H1 (cell line): ENCODE measurements at regions not wholly inside any gene's neighbourhood (a gene's known extent, or its start where the extent isn't known, plus 50 kb on each side); places are given as distances from the start of the nearest gene placed in this dataset.

ENCODE experiments used
- CTCF ChIA-PET: fragments of 300-600 bp; sonication (Branson Sonifier 250); formaldehyde crosslinking; loops from one replicate; lab custom pipeline; 2021; ENCODE audit not compliant: partially characterized antibody; lab: Charles Lee
- POLR2A ChIA-PET: fragments of 300-600 bp; sonication (Branson Sonifier 250); formaldehyde crosslinking; loops from one replicate; lab custom pipeline; 2021; ENCODE audit warnings: inconsistent platforms; ENCODE audit not compliant: partially characterized antibody; lab: Charles Lee
- DNase-seq, 2 experiments: peaks; one replicate each; pipeline versions ENCODE4 v3.0.0 to v3.0.0-alpha.2; 2010 to 2022; ENCODE audit warnings: low spot score in 2 of 2, low read depth in 1 of 2, mixed read lengths in 1 of 2
- FAIRE-seq: peaks from 2 replicates; lab custom pipeline; 2011; peaks lifted over from hg19 to GRCh38; lab: Jason Lieb, UNC
- H2AFZ ChIP-seq: 2 replicates; pipeline ENCODE4 v1.8.1; 2012; ENCODE audit warnings: low read length, inconsistent platforms
- H2AK5ac ChIP-seq: 2 replicates; pipeline ENCODE4 v1.6.1; 2013; ENCODE audit warnings: low read depth, low read length
- H2BK120ac ChIP-seq: replicated peaks from 2 replicates; pipeline ENCODE3; 2013; ENCODE audit warnings: low read depth, low read length, inconsistent platforms
- H2BK12ac ChIP-seq: 2 replicates; pipeline ENCODE4 v1.6.1; 2013; ENCODE audit warnings: low read depth, low read length
- H2BK15ac ChIP-seq: 2 replicates; pipeline ENCODE4 v1.6.1; 2013; ENCODE audit warnings: low read length
- H2BK20ac ChIP-seq: 2 replicates; pipeline ENCODE4 v1.6.1; 2013; ENCODE audit warnings: low read length
- H2BK5ac ChIP-seq: 2 replicates; pipeline ENCODE4 v1.6.1; 2013; ENCODE audit warnings: low read depth, low read length
- H3K14ac ChIP-seq: 2 replicates; pipeline ENCODE4 v1.6.1; 2013; ENCODE audit warnings: inconsistent platforms; ENCODE audit not compliant: insufficient read length
- H3K18ac ChIP-seq: 2 replicates; pipeline ENCODE4 v1.6.1; 2013; ENCODE audit warnings: low read length; ENCODE audit errors: extremely low read depth
- H3K23ac ChIP-seq: 2 replicates; pipeline ENCODE4 v1.6.1; 2013; ENCODE audit warnings: inconsistent platforms; ENCODE audit not compliant: insufficient read length
- H3K23me2 ChIP-seq: 2 replicates; pipeline ENCODE4 v1.6.1; 2013; ENCODE audit warnings: low read depth, low read length
- H3K27ac ChIP-seq: 2 replicates; pipeline ENCODE4 v1.6.1; 2011; ENCODE audit warnings: low read depth, low read length, inconsistent platforms
- H3K27me3 ChIP-seq, 4 experiments: replicated peaks in 1 of 4; 1 replicate in 1 of 4; 2 replicates in 3 of 4; pipeline versions ENCODE4 v1.6.1 to v1.8.1; 2011 to 2013; ENCODE audit warnings: low read length in 3 of 4, mild to moderate bottlenecking in 3 of 4, inconsistent platforms in 2 of 4, mixed read lengths in 2 of 4, moderate library complexity in 1 of 4; ENCODE audit not compliant: control insufficient read depth in 3 of 4, insufficient read depth in 3 of 4; ENCODE audit errors: extremely low read depth in 1 of 4
- H3K36me3 ChIP-seq, 4 experiments: 2 replicates each; pipeline versions ENCODE4 v1.6.1 to v1.8.1; 2011 to 2013; ENCODE audit warnings: mild to moderate bottlenecking in 4 of 4, low read length in 3 of 4, moderate library complexity in 2 of 4, control low read depth in 1 of 4, inconsistent platforms in 1 of 4; ENCODE audit not compliant: insufficient read depth in 4 of 4, control insufficient read depth in 2 of 4
- H3K4ac ChIP-seq: replicated peaks from 2 replicates; pipeline ENCODE3; 2013; ENCODE audit warnings: low read length, low read depth, mixed read lengths, inconsistent platforms; ENCODE audit not compliant: insufficient read length
- H3K4me1 ChIP-seq, 4 experiments: replicated peaks in 1 of 4; 1 replicate in 1 of 4; 2 replicates in 3 of 4; pipeline versions ENCODE4 v1.6.1 to v1.8.1; 2011 to 2013; ENCODE audit warnings: low read length in 3 of 4, inconsistent platforms in 2 of 4, mixed read lengths in 1 of 4; ENCODE audit not compliant: insufficient read depth in 4 of 4, control insufficient read depth in 3 of 4
- H3K4me2 ChIP-seq, 2 experiments: 2 replicates each; pipeline versions ENCODE4 v1.6.1 to v1.8.1; 2011 to 2013; ENCODE audit warnings: low read depth in 2 of 2, low read length in 2 of 2, control low read depth in 1 of 2, inconsistent platforms in 1 of 2, mild to moderate bottlenecking in 1 of 2; ENCODE audit not compliant: insufficient read depth in 1 of 2
- H3K4me3 ChIP-seq, 4 experiments: fragments of 200-600, 300-600 bp in 1 of 4; sonication (generic), shearing (Covaris generic), sonication (Bioruptor Twin) in 1 of 4; 2 replicates each; pipeline versions ENCODE4 v1.5.1 to v1.8.1; 2011 to 2016; ENCODE audit warnings: low read length in 4 of 4, low read depth in 3 of 4, control low read depth in 2 of 4, inconsistent platforms in 2 of 4, mild to moderate bottlenecking in 2 of 4, mixed read lengths in 1 of 4, moderate library complexity in 1 of 4; ENCODE audit not compliant: insufficient read depth in 2 of 4; ENCODE audit errors: extremely low read depth in 1 of 4
- H3K56ac ChIP-seq: replicated peaks from 2 replicates; pipeline ENCODE3; 2013; ENCODE audit warnings: low read depth, mild to moderate bottlenecking, mixed read lengths, low read length, inconsistent platforms; ENCODE audit not compliant: insufficient read length
- H3K79me1 ChIP-seq: 2 replicates; pipeline ENCODE4 v1.6.1; 2013; ENCODE audit warnings: low read depth, low read length, control low read depth
- H3K79me2 ChIP-seq, 2 experiments: 2 replicates each; pipeline versions ENCODE4 v1.6.1 to v1.8.1; 2012 to 2013; ENCODE audit warnings: low read length in 2 of 2, mild to moderate bottlenecking in 2 of 2, inconsistent platforms in 1 of 2; ENCODE audit not compliant: insufficient read depth in 2 of 2, control insufficient read depth in 1 of 2
- H3K9ac ChIP-seq, 4 experiments: replicated peaks in 1 of 4; 1 replicate in 1 of 4; 2 replicates in 3 of 4; pipeline versions ENCODE4 v1.6.1 to v1.8.1; 2011 to 2013; ENCODE audit warnings: low read depth in 3 of 4, low read length in 3 of 4, control low read depth in 2 of 4, mild to moderate bottlenecking in 2 of 4, moderate library complexity in 2 of 4, inconsistent platforms in 1 of 4; ENCODE audit errors: extremely low read depth in 1 of 4
- H3K9me3 ChIP-seq, 2 experiments: 2 replicates each; pipeline versions ENCODE4 v1.6.1 to v1.8.1; 2012 to 2013; ENCODE audit warnings: mild to moderate bottlenecking in 2 of 2, moderate library complexity in 2 of 2, control low read depth in 1 of 2, inconsistent platforms in 1 of 2, low read depth in 1 of 2, low read length in 1 of 2, mixed read lengths in 1 of 2; ENCODE audit not compliant: insufficient read depth in 2 of 2
- H4K20me1 ChIP-seq, 2 experiments: replicated peaks in 1 of 2; 2 replicates each; pipeline versions ENCODE3 to v1.8.1; 2011 to 2013; ENCODE audit warnings: inconsistent platforms in 2 of 2, low read length in 2 of 2, mild to moderate bottlenecking in 1 of 2; ENCODE audit not compliant: insufficient read depth in 2 of 2, control insufficient read depth in 1 of 2
- H4K5ac ChIP-seq: 2 replicates; pipeline ENCODE4 v1.6.1; 2013; ENCODE audit warnings: low read length, low read depth, mixed read lengths, inconsistent platforms; ENCODE audit not compliant: insufficient read length
- H4K8ac ChIP-seq: 2 replicates; pipeline ENCODE4 v1.8.0; 2013; ENCODE audit warnings: mild to moderate bottlenecking, moderate library complexity, low read length, inconsistent platforms; ENCODE audit not compliant: insufficient read depth; ENCODE audit errors: extremely low read depth
- H4K91ac ChIP-seq: replicated peaks from 2 replicates; pipeline ENCODE3; 2013; ENCODE audit warnings: low read length, mixed read lengths, inconsistent platforms; ENCODE audit not compliant: insufficient read length
- GTF2F1 ChIP-seq: IDR thresholded peaks from 2 replicates; pipeline ENCODE4 v1.6.1; 2012; ENCODE audit warnings: low read depth, low read length, improper control_type of control experiment, borderline replicate concordance
- KDM1A ChIP-seq: fragments of 200-600, 300-600 bp; sonication (generic); IDR thresholded peaks from 2 replicates; pipeline ENCODE4 v1.7.1; 2016; ENCODE audit warnings: mild to moderate bottlenecking, low read length, borderline replicate concordance
- RNF2 ChIP-seq: fragments of 200-900, 300-1000 bp; sonication (generic); IDR thresholded peaks from 2 replicates; pipeline ENCODE4 v1.7.1; 2016; ENCODE audit warnings: borderline replicate concordance, low read depth, mild to moderate bottlenecking, antibody characterized with exemption, low read length; ENCODE audit not compliant: poor library complexity, severe bottlenecking; ENCODE audit errors: missing control alignments
- SP1 ChIP-seq: IDR thresholded peaks from 2 replicates; pipeline ENCODE4 v1.6.1; 2011; ENCODE audit warnings: low read depth, low read length
- WGBS, 2 experiments: shearing (Covaris generic) in 1 of 2; methylation state at CpG; one replicate each; pipeline versions ENCODE4 v1.1.6 to v1.1.7; 2013 to 2015; ENCODE audit warnings: low lambda C conversion rate in 2 of 2, mixed read lengths in 2 of 2, inconsistent platforms in 1 of 2, low coverage in 1 of 2, missing lambda C conversion rate in 1 of 2; ENCODE audit not compliant: insufficient replicate concordance in 2 of 2, insufficient coverage in 1 of 2, insufficient read length in 1 of 2; ENCODE audit errors: extremely low coverage in 1 of 2, missing lambda C conversion rate in 1 of 2; 5-methylcytosine and 5-hydroxymethylcytosine counted together
- TF ChIP-seq, protein P1 (sequence below): IDR thresholded peaks from 2 replicates; pipeline ENCODE4 v1.6.1; 2011; ENCODE audit warnings: low read depth, mild to moderate bottlenecking, low read length; ENCODE audit not compliant: insufficient read depth

- Histone ChIP-seq H3K14ac (no peak overlapping the region), H3K27me3 (no peaks in the 10 kb centered on the region), H3K4me2 (no peak overlapping the region), H3K23ac (no peak overlapping the region), H2BK20ac (no peak overlapping the region), H3K9me3 (no peaks in the 10 kb centered on the region), H3K9ac (no peak overlapping the region), H2AK5ac (no peak overlapping the region), H3K27ac (no peak overlapping the region), H2BK12ac (no peak overlapping the region), H2BK120ac (no peak overlapping the region), H3K4me3 (no peak overlapping the region), H3K18ac (no peak overlapping the region), H3K4me1 (no peaks in the 10 kb centered on the region), H4K5ac (no peak overlapping the region), H2BK15ac (no peak overlapping the region), H3K36me3 (no peaks in the 10 kb centered on the region), H3K79me2 (no peaks in the 10 kb centered on the region), H3K79me1 (no peaks in the 10 kb centered on the region), H2BK5ac (no peak overlapping the region), H4K20me1 (no peaks in the 10 kb centered on the region), H4K91ac (no peak overlapping the region), H3K4ac (no peak overlapping the region), H2AFZ (no peak overlapping the region), H3K23me2 (no peaks in the 10 kb centered on the region), H3K56ac (no peak overlapping the region), H4K8ac (no peak overlapping the region)
- CTCF ChIA-PET: interaction anchor here (1.1 to 1.7 kb wide), 5 partner anchors 10 to 397 kb away, joined by 3 to 7 read pairs (median 4); no protein-coding TSS in a partner anchor
- POLR2A ChIA-PET: no interaction called here
- WGBS, 2 experiments: 95% methylated on average over 2 of the region's 2 CpGs; no CpG with 5 or more reads in 1 of the 2 experiments
- TF ChIP-seq, protein P1, sequence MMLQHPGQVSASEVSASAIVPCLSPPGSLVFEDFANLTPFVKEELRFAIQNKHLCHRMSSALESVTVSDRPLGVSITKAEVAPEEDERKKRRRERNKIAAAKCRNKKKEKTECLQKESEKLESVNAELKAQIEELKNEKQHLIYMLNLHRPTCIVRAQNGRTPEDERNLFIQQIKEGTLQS: no peak
- TF ChIP-seq SP1 (no peak), GTF2F1 (no peak), RNF2 (no peak), KDM1A (no peak)
- DNase-seq (no peak), FAIRE-seq (no peak)
Observed at GRCh38 chr14:82387699-82388098, 854.0 kb upstream of the SEL1L start.
